ENCODE measurements at regions not wholly inside any gene's neighbourhood (a gene's known extent, or its start where the extent isn't known, plus 50 kb on each side); places are given as distances from the start of the nearest gene placed in this dataset.

GRCh38 chr5:8765886-8766285 lies 780.0 kb downstream of the SEMA5A start:
- TF ChIP-seq POLR2AphosphoS5 (IDR thresholded peaks at IDR 0.05; ENCODE audit: low read depth, low read length) (no peak), CTCF (IDR thresholded peaks at IDR 0.05 in 2 of 3, conservative IDR thresholded peaks at IDR 0.05 in 1 of 3; ENCODE audit: borderline replicate concordance in 1 of 3, insufficient read depth in 1 of 3, low read depth in 2 of 3, low read length in 2 of 3) (no peak), POLR2A (IDR thresholded peaks at IDR 0.05; ENCODE audit: borderline replicate concordance, extremely low read depth, insufficient read depth, insufficient read length) (no peak), ZFX (IDR thresholded peaks at IDR 0.05) (no peak)
